VCaP (cell line): ENCODE measurements at regions not wholly inside any gene's neighbourhood (a gene's known extent, or its start where the extent isn't known, plus 50 kb on each side); places are given as distances from the start of the nearest gene placed in this dataset.

Experiments
- H3K27ac ChIP-seq: fragments of 450-650 bp; 2 replicates; pipeline ENCODE4 v1.5.1; 2017
- CTCF ChIP-seq: fragments of 450-650 bp; conservative IDR thresholded peaks from 2 replicates; pipeline ENCODE4 v1.5.1; 2017; ENCODE audit warnings: mild to moderate bottlenecking, moderate library complexity

GRCh38 chr13:55359067-55359466 is 1781.7 kb upstream of the PRR20A start:
- no peak for TF ChIP-seq CTCF
- H3K27ac ChIP-seq: no peak overlapping the region

DNA sequence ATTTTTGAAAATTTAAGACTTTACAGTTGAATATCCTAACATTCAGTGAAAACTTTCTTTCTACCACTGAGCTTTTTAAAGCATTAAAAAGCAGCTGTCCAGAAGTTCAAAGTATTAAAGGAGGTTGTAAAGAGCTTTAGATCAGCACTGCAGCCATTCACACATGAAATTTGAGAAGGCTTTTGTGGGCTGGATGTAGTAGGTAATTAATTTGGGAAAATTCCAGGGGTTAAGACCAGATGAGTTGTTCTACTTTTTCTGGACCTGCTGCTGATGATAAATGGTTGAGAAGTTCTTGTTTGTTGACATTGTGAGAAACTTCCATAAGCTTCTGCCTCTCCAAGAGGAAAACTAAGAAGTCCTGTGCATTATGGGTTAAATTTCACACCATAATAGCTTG is 1779.6 kb upstream of the PRR20A start:
- H3K27ac ChIP-seq: no peak overlapping the region
- no peak for TF ChIP-seq CTCF

DNA sequence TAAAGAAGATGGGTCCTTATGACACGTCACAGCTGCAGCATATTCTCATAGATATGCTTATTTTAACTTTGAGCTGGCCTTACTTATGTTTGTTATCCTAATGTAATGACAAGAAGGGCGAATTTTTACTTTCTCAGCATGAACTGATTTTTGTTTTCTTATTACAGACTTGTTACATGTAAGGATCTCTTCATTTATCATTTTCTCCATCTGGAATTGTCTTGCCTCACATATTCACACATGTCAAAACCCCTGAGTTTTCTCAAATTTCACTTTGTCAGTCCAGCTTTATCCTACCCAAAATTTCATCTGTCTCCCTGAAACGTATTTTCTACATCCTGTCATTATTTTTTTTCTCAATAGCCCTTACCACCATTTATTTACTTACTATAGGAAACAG is 1774.0 kb upstream of the PRR20A start:
- no peak overlapping the region for H3K27ac ChIP-seq
- TF ChIP-seq CTCF: no peak

DNA sequence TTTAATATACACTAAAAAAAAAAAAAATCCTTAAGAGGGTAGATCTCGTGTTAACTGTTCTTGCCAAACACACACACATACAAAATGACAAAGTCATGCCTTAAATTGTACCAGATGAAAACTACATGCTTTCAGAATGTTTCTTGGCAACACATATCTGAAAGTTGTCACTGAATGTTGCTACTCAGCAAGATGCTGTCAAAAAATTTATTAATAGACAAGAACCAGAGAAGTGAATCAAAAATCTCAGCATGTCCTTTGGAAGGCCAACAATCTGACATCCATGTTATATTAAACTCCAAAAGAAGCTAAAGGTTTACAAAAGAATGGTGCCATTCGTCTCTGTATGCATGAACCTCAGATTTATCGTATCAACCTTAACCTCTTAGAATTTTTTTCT is 1746.2 kb upstream of the PRR20A start:
- no peak for TF ChIP-seq CTCF
- no peak overlapping the region for H3K27ac ChIP-seq

GRCh38 chr13:55402870-55403269 is 1737.8 kb upstream of the PRR20A start:
- no peak overlapping the region for H3K27ac ChIP-seq
- no peak for TF ChIP-seq CTCF

DNA sequence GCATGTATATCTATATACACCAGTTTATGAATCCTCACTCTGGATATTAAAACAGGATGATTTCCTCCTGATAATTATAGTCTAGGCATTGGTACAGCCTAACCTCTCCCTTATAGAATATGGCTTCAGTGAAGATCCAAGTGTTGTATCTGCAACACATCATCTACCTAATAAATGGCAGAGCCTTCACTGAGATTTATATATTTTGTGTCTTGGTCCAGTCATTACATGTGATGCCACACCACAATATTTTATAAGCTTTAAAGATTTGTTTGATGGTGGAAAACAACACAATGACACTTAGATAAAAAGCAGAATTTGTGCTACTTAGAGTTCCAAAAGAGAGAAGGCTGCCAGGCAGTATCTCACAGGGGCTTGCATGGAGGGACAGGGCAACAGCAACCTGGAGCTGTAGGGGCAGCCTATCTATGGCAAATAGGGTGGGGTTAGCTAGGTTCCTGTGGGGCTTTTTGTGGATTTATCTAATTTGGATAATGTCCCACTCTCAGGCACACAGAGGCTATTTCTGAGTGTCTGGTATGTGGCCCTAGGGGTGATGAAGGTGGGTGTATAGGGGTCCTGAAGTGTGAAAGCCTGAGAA is 1736.7 kb upstream of the PRR20A start:
- TF ChIP-seq CTCF: no peak

DNA sequence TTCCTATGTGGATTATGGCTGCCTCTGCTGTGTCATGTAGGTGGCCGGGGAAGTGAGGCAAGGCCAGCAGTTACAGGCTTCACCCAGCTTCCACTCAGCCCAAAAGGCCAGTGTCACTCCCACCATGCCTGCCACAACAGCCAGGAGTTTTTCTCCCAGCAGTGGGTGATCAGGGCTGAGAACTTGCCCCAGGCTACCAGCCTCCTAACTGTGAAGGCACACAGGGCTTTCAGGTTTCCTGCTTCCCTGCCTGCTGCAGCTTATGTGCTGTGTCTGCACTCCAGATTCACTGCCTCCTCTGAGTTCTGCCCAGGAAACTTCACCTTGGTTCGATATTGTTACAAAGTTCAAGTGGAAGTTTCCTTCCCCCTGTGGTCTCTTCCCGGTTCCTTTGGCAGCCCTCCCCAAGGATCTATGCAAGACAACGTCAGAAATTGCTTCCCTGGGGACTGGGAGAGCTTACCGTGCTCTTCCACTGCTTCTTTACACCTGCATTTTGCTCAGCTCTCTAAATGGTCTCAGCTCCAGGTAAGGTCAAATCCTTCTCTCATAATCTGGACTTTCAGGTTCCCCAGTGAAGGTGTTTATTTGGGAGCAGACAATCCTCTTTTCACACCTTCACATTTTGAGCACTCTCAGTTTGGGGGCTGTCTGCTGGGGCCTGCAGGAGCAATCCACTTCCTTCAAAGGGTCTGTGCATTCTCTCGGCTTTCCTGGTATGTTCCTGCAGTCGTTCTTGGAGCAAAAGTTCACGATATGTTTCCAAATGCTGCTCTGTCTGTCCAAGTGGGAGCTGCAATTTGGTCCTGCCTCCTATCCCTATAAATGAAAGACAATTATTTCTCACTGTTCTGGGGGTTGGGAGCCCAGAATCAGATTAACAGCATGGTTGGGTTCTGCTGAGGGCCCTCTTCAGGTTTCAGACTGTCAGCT is 1730.1 kb upstream of the PRR20A start:
- TF ChIP-seq CTCF: no peak
- no peak overlapping the region for H3K27ac ChIP-seq

More for the DNA sequence above, 1736.7 kb upstream of the PRR20A start:
- H3K27ac ChIP-seq: no peak overlapping the region
